ENCODE measurements at regions not wholly inside any gene's neighbourhood (a gene's known extent, or its start where the extent isn't known, plus 50 kb on each side); places are given as distances from the start of the nearest gene placed in this dataset.

DNA sequence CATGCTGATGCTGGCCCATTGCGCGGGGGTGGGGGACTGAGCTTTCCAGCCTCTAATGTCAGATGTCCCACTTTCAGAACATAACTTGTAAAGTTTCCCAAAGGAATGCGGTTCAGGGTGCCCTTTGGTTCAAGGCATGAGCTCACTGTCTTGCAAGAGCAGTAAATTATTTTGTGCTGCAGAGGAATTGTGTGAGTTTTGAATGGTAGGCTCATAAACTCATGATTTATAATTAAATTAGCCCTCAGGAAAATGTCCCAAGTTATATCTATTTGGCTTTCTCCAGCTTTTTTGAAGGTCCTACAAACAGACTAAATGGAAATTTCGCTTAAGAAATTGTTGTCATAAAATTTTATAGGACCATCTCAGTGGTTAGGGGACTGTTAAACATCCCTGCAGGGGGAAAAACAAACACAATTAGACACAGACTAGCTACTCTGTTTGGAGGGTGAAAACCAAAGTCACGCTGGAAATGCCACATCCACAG lies 321.8 kb downstream of the HS3ST3B1 start:
- Histone ChIP-seq H3K9me3 (no peaks in the 10 kb centered on the region), H3K36me3 (ENCODE audit: control insufficient read depth, insufficient read depth, low read length) (no peaks in the 10 kb centered on the region), H3K4me3 (ENCODE audit: low read depth, low read length) (no peak overlapping the region), H3K4me1 (no peaks in the 10 kb centered on the region), H3K27me3 (replicated peaks; ENCODE audit: control insufficient read depth, insufficient read depth, low read length) (no peaks in the 10 kb centered on the region)
- ChIA-PET CTCF (no interaction called here), POLR2A (no interaction called here)
- Mint-ChIP-seq H3K27ac (ENCODE audit: unreplicated experiment) (no peak overlapping the region), H3K9me3 (ENCODE audit: unreplicated experiment) (no peaks in the 10 kb centered on the region), H3K4me1 (ENCODE audit: low read depth, unreplicated experiment) (no peaks in the 10 kb centered on the region), H3K27me3 (ENCODE audit: insufficient read depth, unreplicated experiment) (peaks cover 6% of the 10 kb centered on the region), H3K4me3 (ENCODE audit: unreplicated experiment) (no peak overlapping the region), H3K36me3 (ENCODE audit: insufficient read depth, unreplicated experiment) (no peaks in the 10 kb centered on the region)
- intact Hi-C loops (cut with micrococcal nuclease; ENCODE audit: unreplicated experiment) = no loop called here
- TF ChIP-seq, protein P1, sequence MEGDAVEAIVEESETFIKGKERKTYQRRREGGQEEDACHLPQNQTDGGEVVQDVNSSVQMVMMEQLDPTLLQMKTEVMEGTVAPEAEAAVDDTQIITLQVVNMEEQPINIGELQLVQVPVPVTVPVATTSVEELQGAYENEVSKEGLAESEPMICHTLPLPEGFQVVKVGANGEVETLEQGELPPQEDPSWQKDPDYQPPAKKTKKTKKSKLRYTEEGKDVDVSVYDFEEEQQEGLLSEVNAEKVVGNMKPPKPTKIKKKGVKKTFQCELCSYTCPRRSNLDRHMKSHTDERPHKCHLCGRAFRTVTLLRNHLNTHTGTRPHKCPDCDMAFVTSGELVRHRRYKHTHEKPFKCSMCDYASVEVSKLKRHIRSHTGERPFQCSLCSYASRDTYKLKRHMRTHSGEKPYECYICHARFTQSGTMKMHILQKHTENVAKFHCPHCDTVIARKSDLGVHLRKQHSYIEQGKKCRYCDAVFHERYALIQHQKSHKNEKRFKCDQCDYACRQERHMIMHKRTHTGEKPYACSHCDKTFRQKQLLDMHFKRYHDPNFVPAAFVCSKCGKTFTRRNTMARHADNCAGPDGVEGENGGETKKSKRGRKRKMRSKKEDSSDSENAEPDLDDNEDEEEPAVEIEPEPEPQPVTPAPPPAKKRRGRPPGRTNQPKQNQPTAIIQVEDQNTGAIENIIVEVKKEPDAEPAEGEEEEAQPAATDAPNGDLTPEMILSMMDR (IDR thresholded peaks at IDR 0.05; ENCODE audit: insufficient read depth in 1 of 2, low read depth in 1 of 2, low read length in 1 of 2, severe bottlenecking in 1 of 2, unreplicated experiment in 1 of 2) = no peak
- BruUV-seq (replicated peaks) = no TSS peak
- no peak for DNase-seq

DNA sequence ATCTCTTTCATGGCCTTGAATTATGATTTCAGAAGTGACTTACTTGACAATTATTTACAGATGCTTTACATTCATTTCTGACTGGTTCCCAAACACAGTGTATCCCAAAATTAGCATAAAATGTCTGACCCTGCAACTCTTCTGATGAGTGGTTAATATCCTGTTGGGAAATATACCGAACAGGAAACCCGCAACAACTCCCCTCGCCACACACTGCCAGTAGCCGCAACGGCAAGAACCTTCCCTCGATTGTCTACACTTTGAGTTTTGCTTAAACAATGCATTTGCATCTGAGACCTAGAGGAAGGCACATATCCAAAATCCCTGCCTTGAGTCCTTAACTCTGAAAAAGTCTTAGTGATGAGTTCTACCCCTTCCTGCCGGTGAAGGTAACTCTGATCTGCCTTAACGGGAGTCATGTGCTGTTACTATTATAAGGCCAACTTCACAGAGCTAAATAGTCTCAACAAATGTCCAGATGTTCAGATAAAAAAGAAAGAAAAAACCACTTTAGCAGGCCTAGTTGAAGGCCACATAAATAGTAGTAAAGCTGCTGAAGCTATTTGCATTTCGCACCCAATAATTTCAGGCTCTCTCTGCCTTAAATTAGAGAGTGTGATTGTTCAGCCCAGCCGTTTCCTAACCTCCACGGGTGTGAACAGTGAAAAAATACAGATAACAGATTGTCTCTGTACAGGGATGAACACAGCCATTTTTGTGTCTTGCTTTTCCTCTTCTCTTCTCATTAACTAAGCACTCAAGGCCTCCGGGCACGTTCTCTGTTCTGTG lies 321.1 kb downstream of the HS3ST3B1 start:
- Histone ChIP-seq H3K4me1 (no peaks in the 10 kb centered on the region), H3K27me3 (replicated peaks; ENCODE audit: control insufficient read depth, insufficient read depth, low read length) (no peaks in the 10 kb centered on the region), H3K4me3 (ENCODE audit: low read depth, low read length) (no peak overlapping the region), H3K9me3 (no peaks in the 10 kb centered on the region), H3K36me3 (ENCODE audit: control insufficient read depth, insufficient read depth, low read length) (no peaks in the 10 kb centered on the region)
- intact Hi-C loops (cut with micrococcal nuclease; ENCODE audit: unreplicated experiment) = no loop called here
- ChIA-PET POLR2A (no interaction called here), CTCF (no interaction called here)
- H3K4me1 Mint-ChIP-seq (ENCODE audit: low read depth, unreplicated experiment) = no peaks in the 10 kb centered on the region
- no peaks in the 10 kb centered on the region for H3K36me3 Mint-ChIP-seq (ENCODE audit: insufficient read depth, unreplicated experiment)
- no peak for DNase-seq
- no peak overlapping the region for H3K27ac Mint-ChIP-seq (ENCODE audit: unreplicated experiment)
- H3K27me3 Mint-ChIP-seq (ENCODE audit: insufficient read depth, unreplicated experiment) = peaks cover 6% of the 10 kb centered on the region
- no TSS peak for BruUV-seq (replicated peaks)
- no peak overlapping the region for H3K4me3 Mint-ChIP-seq (ENCODE audit: unreplicated experiment)
- no peaks in the 10 kb centered on the region for H3K9me3 Mint-ChIP-seq (ENCODE audit: unreplicated experiment)
- TF ChIP-seq, protein P1 (IDR thresholded peaks at IDR 0.05; ENCODE audit: insufficient read depth in 1 of 2, low read depth in 1 of 2, low read length in 1 of 2, severe bottlenecking in 1 of 2, unreplicated experiment in 1 of 2) = no peak

DNA sequence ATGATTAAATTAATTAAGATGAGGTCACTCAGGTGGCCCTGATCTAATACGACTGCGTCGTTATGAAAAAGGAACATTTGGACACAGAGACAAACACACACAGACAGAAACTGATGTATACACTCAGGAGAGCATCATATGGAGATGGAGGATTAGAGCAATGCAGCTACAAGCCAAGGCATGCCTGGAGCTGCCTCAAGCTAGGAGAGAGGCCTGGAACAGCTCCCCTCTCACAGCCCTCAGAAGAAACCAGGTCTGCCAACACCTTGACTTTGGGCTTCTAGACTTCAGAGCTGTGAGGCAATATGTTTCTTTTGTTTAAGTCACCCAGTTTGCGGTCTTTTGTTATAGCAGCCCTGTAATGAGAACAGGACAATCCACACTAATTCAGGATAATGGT lies 318.9 kb downstream of the HS3ST3B1 start:
- POLR2A ChIA-PET = no interaction called here
- intact Hi-C loops (cut with micrococcal nuclease; ENCODE audit: unreplicated experiment) = no loop called here
- Mint-ChIP-seq H3K4me1 (ENCODE audit: low read depth, unreplicated experiment) (no peaks in the 10 kb centered on the region), H3K4me3 (ENCODE audit: unreplicated experiment) (no peak overlapping the region), H3K9me3 (ENCODE audit: unreplicated experiment) (no peaks in the 10 kb centered on the region), H3K27ac (ENCODE audit: unreplicated experiment) (no peak overlapping the region), H3K27me3 (ENCODE audit: insufficient read depth, unreplicated experiment) (peaks cover 6% of the 10 kb centered on the region), H3K36me3 (ENCODE audit: insufficient read depth, unreplicated experiment) (no peaks in the 10 kb centered on the region)
- H3K4me1 ChIP-seq = no peaks in the 10 kb centered on the region
- BruUV-seq (replicated peaks) = no TSS peak
- H3K9me3 ChIP-seq = no peaks in the 10 kb centered on the region
- CTCF ChIA-PET = no interaction called here
- TF ChIP-seq, protein P1 (IDR thresholded peaks at IDR 0.05; ENCODE audit: insufficient read depth in 1 of 2, low read depth in 1 of 2, low read length in 1 of 2, severe bottlenecking in 1 of 2, unreplicated experiment in 1 of 2) = no peak
- no peak for DNase-seq
- H3K36me3 ChIP-seq (ENCODE audit: control insufficient read depth, insufficient read depth, low read length) = no peaks in the 10 kb centered on the region
- no peak overlapping the region for H3K4me3 ChIP-seq (ENCODE audit: low read depth, low read length)
- no peaks in the 10 kb centered on the region for H3K27me3 ChIP-seq (replicated peaks; ENCODE audit: control insufficient read depth, insufficient read depth, low read length)

All from Caco-2 (cell line).